G401 (cell line): ENCODE measurements at regions not wholly inside any gene's neighbourhood (a gene's known extent, or its start where the extent isn't known, plus 50 kb on each side); places are given as distances from the start of the nearest gene placed in this dataset.
"Not testable (repeated sequence)": the region's sequence is repeated elsewhere in the genome, so short reads cannot be mapped to it uniquely, and the experiment has no call there.

Experiments used
- DNase-seq: peaks from one replicate; pipeline ENCODE4 v3.0.0-alpha.2; 2015; ENCODE audit warnings: low spot score
- in situ Hi-C: cut with HindIII; loops from 2 replicates; pipeline ENCODE4 v1.10.0; 2016; ENCODE audit warnings: low sequenced_read_pairs, mixed read lengths

GRCh38 chrX:41022566-41022965 lies 62.7 kb upstream of the USP9X start:
- in situ Hi-C loops = no loop called here

GRCh38 chrX:41023098-41023497 lies 62.1 kb upstream of the USP9X start:
- DNase-seq = no peak
- in situ Hi-C loops = no loop called here

More at GRCh38 chrX:41022566-41022965, 62.7 kb upstream of the USP9X start:
- no peak for DNase-seq

- in situ Hi-C loops, DNase-seq: not testable (repeated sequence)
These were observed 60.9 kb upstream of the USP9X start for GRCh38 chrX:41024335-41024734.

- in situ Hi-C loops = no loop called here
- no peak for DNase-seq
These were observed 60.5 kb upstream of the USP9X start for GRCh38 chrX:41024755-41025154.

GRCh38 chrX:41025926-41026701 lies 59.1 kb upstream of the USP9X start:
- in situ Hi-C loops = no loop called here
- no peak for DNase-seq

GRCh38 chrX:41026702-41027078 lies 58.6 kb upstream of the USP9X start:
- in situ Hi-C loops = no loop called here
- DNase-seq = no peak

GRCh38 chrX:41029332-41029731 lies 55.9 kb upstream of the USP9X start:
- in situ Hi-C loops = no loop called here
- DNase-seq = no peak

- in situ Hi-C loops = no loop called here
- no peak for DNase-seq
These were observed 53.8 kb upstream of the USP9X start for GRCh38 chrX:41031256-41031967.

- no peak for DNase-seq
- in situ Hi-C loops = no loop called here
These were observed 51.9 kb upstream of the USP9X start for GRCh38 chrX:41033299-41033698.

GRCh38 chrX:41034902-41035301 lies 50.3 kb upstream of the USP9X start:
- in situ Hi-C loops, DNase-seq: not testable (repeated sequence)
